ENCODE measurements at regions not wholly inside any gene's neighbourhood (a gene's known extent, or its start where the extent isn't known, plus 50 kb on each side); places are given as distances from the start of the nearest gene placed in this dataset.

DNA sequence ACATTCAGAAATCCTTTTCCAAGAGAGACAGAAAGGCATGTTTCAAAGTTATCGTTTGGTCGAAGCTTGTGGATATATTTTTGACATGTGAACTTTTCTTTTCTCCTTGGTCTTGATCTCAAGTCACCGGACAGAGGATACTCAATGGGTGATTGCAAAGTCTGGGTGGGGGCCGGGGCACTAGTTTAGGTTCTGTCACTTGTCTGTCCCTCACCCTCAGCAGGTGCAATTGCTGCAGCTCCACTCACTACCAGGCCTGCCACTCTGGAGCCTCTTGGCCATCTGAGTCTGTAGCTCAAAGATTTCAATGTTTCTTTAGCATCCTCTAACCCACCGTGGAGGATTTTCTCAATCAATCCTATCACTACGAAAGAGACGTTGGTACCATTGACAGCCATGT lies 246.0 kb upstream of the C1orf174 start:
- TF ChIP-seq, protein P1, sequence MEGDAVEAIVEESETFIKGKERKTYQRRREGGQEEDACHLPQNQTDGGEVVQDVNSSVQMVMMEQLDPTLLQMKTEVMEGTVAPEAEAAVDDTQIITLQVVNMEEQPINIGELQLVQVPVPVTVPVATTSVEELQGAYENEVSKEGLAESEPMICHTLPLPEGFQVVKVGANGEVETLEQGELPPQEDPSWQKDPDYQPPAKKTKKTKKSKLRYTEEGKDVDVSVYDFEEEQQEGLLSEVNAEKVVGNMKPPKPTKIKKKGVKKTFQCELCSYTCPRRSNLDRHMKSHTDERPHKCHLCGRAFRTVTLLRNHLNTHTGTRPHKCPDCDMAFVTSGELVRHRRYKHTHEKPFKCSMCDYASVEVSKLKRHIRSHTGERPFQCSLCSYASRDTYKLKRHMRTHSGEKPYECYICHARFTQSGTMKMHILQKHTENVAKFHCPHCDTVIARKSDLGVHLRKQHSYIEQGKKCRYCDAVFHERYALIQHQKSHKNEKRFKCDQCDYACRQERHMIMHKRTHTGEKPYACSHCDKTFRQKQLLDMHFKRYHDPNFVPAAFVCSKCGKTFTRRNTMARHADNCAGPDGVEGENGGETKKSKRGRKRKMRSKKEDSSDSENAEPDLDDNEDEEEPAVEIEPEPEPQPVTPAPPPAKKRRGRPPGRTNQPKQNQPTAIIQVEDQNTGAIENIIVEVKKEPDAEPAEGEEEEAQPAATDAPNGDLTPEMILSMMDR (IDR thresholded peaks at IDR 0.05), result no peak
- no peak for TF ChIP-seq POLR2A (IDR thresholded peaks at IDR 0.05)
